Ishikawa (cell line): ENCODE measurements at regions not wholly inside any gene's neighbourhood (a gene's known extent, or its start where the extent isn't known, plus 50 kb on each side); places are given as distances from the start of the nearest gene placed in this dataset.

Experiments
- CEBPB ChIP-seq: IDR thresholded peaks from 2 replicates; pipeline ENCODE4 v1.6.1; 2012
- CREB1 ChIP-seq: IDR thresholded peaks from 2 replicates; pipeline ENCODE4 v1.6.1; 2012; ENCODE audit warnings: low read depth
- EGR1 ChIP-seq: IDR thresholded peaks from 2 replicates; pipeline ENCODE4 v1.6.1; 2012
- EP300 ChIP-seq: IDR thresholded peaks from 2 replicates; pipeline ENCODE4 v1.6.1; 2012; ENCODE audit warnings: borderline replicate concordance
- FOXM1 ChIP-seq: IDR thresholded peaks from 2 replicates; pipeline ENCODE4 v1.6.1; 2012; ENCODE audit warnings: low read depth, borderline replicate concordance
- MAX ChIP-seq: IDR thresholded peaks from 2 replicates; pipeline ENCODE4 v1.6.1; 2012
- NFIC ChIP-seq: IDR thresholded peaks from 2 replicates; pipeline ENCODE4 v1.6.1; 2012
- RAD21 ChIP-seq: IDR thresholded peaks from 2 replicates; pipeline ENCODE4 v1.6.1; 2012; ENCODE audit warnings: low read depth
- REST ChIP-seq: IDR thresholded peaks from 2 replicates; pipeline ENCODE4 v1.6.1; 2012; ENCODE audit warnings: low read depth, mild to moderate bottlenecking
- TAF1 ChIP-seq: IDR thresholded peaks from 2 replicates; pipeline ENCODE4 v1.6.1; 2012; ENCODE audit warnings: low read depth, mild to moderate bottlenecking
- TCF12 ChIP-seq: IDR thresholded peaks from 2 replicates; pipeline ENCODE4 v1.6.1; 2012; ENCODE audit warnings: low read depth
- TEAD4 ChIP-seq: IDR thresholded peaks from 2 replicates; pipeline ENCODE4 v1.6.1; 2012
- USF1 ChIP-seq: IDR thresholded peaks from 2 replicates; pipeline ENCODE4 v1.6.1; 2012
- YY1 ChIP-seq: IDR thresholded peaks from 2 replicates; pipeline ENCODE4 v1.6.1; 2012; ENCODE audit warnings: low read depth
- ZBTB7A ChIP-seq: IDR thresholded peaks from 2 replicates; pipeline ENCODE4 v1.6.1; 2012; ENCODE audit warnings: low read depth

GRCh38 chr13:106942563-106942962 lies 374.6 kb upstream of the ARGLU1 start:
- TF ChIP-seq NFIC (no peak), TEAD4 (no peak), CREB1 (no peak), EGR1 (no peak), TCF12 (no peak), USF1 (no peak), REST (no peak), ZBTB7A (no peak), FOXM1 (no peak), EP300 (no peak), RAD21 (no peak), MAX (no peak)

GRCh38 chr13:106941779-106942178 lies 373.8 kb upstream of the ARGLU1 start:
- TF ChIP-seq USF1 (no peak), MAX (no peak), REST (no peak), TCF12 (no peak), TEAD4 (no peak)

GRCh38 chr13:106927421-106927820 lies 359.5 kb upstream of the ARGLU1 start:
- TF ChIP-seq ZBTB7A = no peak
- no peak for TF ChIP-seq CREB1
- no peak for TF ChIP-seq TCF12
- TF ChIP-seq MAX = no peak
- no peak for TF ChIP-seq REST
- no peak for TF ChIP-seq NFIC
- TF ChIP-seq EP300 = no peak
- no peak for TF ChIP-seq USF1
- TF ChIP-seq EGR1 = no peak
- TF ChIP-seq TAF1 = no peak
- TF ChIP-seq CEBPB = no peak
- TF ChIP-seq YY1 = no peak
- TF ChIP-seq FOXM1 = no peak
- TF ChIP-seq TEAD4 = no peak
- TF ChIP-seq RAD21 = no peak

GRCh38 chr13:106922384-106922783 lies 354.4 kb upstream of the ARGLU1 start:
- TF ChIP-seq TAF1 (no peak), CREB1 (no peak), REST (no peak), USF1 (no peak), TEAD4 (no peak), EP300 (no peak), ZBTB7A (no peak), FOXM1 (no peak), CEBPB (no peak), EGR1 (no peak), TCF12 (no peak), RAD21 (no peak), NFIC (no peak)
